HUES64 (cell line): ENCODE measurements at regions not wholly inside any gene's neighbourhood (a gene's known extent, or its start where the extent isn't known, plus 50 kb on each side); places are given as distances from the start of the nearest gene placed in this dataset.
A peak's percentile ranks its signal among the peaks of the same experiment; 100 is the strongest.
"Not testable (repeated sequence)": the region's sequence is repeated elsewhere in the genome, so short reads cannot be mapped to it uniquely, and the experiment has no call there.

Experiments used
- H3K27ac ChIP-seq: 2 replicates; pipeline ENCODE4 v1.7.0; 2013; ENCODE audit warnings: low read depth, low read length, inconsistent platforms
- H3K27me3 ChIP-seq: 2 replicates; pipeline ENCODE4 v1.6.1; 2013; ENCODE audit warnings: mild to moderate bottlenecking, low read length; ENCODE audit not compliant: insufficient read depth
- H3K36me3 ChIP-seq: 2 replicates; pipeline ENCODE4 v1.6.1; 2013; ENCODE audit warnings: mild to moderate bottlenecking, low read length; ENCODE audit not compliant: insufficient read depth
- H3K4me1 ChIP-seq: 2 replicates; pipeline ENCODE4 v1.6.1; 2013; ENCODE audit warnings: mild to moderate bottlenecking, low read length, moderate library complexity; ENCODE audit not compliant: insufficient read depth
- H3K4me3 ChIP-seq: 2 replicates; pipeline ENCODE4 v1.5.1; 2013; ENCODE audit warnings: mild to moderate bottlenecking, low read length, moderate library complexity
- H3K9ac ChIP-seq: 2 replicates; pipeline ENCODE4 v1.6.1; 2013; ENCODE audit warnings: mild to moderate bottlenecking, low read depth, low read length
- H3K9me3 ChIP-seq: 2 replicates; pipeline ENCODE4 v1.6.1; 2013; ENCODE audit warnings: low read depth, low read length; ENCODE audit not compliant: insufficient read depth
- WGBS: fragments of 150-250, 120-280 bp; methylation state at CpG from one replicate; pipeline ENCODE4 v1.1.7; 2013; ENCODE audit warnings: missing lambda C conversion rate; 5-methylcytosine and 5-hydroxymethylcytosine counted together

DNA sequence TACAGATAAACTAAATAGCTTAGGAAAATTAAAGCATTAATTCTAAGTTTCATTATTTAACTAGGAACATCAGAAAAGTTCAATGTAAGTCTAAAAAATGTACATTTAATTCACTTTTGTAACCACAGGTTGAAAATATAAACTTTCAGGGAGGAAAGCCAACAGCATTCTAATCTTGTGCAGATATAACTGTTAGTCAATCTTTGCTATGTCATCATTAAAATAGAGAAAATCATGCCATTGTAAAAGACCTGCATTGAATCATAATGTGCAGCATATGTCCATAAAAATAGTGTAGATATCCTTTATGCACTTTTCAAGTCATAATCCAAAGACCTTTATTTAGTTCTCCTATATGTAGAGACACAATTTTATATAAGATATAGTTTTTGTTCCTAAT is 207.3 kb downstream of the ALG10B start:
- H3K9ac ChIP-seq, result no peak overlapping the region
- H3K27ac ChIP-seq, result no peak overlapping the region
- H3K9me3 ChIP-seq, result no peaks in the 10 kb centered on the region
- no peaks in the 10 kb centered on the region for H3K4me1 ChIP-seq
- no peaks in the 10 kb centered on the region for H3K27me3 ChIP-seq
- no peaks in the 10 kb centered on the region for H3K36me3 ChIP-seq
- H3K4me3 ChIP-seq, result no peak overlapping the region

DNA sequence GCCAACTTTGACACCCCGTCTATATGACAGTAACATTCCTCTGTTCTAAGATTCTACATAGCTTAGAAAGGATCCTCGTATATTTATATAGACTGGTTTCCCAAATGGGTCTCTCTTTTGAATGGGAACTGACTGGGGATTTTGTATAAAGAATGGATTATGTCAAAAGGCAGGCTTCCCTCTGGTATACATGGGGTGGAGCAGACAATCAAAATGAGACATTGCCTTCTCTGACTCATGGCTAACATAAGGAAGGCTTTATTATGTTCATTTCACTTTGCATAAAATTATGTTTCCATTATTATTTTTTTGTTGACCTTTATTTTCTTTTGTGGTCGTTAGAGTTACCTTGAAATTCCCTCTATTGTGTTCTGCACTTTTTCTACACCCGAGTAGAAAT is 211.1 kb downstream of the ALG10B start:
- Histone ChIP-seq H3K9ac (no peak overlapping the region), H3K4me3 (no peak overlapping the region), H3K36me3 (no peaks in the 10 kb centered on the region), H3K27ac (no peak overlapping the region), H3K9me3 (no peaks in the 10 kb centered on the region), H3K4me1 (no peaks in the 10 kb centered on the region), H3K27me3 (no peaks in the 10 kb centered on the region)
- WGBS, result 86% methylated on average over 4 of the region's 4 CpGs

DNA sequence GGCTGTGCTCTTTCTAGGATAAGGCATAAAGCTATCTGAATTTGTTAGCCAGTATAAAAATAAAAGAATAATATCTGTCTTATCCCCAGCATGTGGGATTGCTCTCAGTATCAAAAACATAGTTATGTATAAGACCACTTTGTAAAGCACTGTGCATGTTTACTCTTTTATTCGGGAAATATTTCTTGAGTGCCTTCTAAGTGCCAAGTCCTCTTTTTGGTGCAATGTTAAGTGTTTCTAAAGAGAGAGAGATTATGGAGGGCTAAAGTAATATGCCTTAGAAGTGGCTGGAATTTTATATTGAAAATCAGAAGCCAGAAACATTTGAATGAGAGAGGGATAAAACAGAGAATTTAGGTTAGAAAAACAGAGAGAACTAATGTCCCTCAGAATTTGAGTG is 212.0 kb downstream of the ALG10B start:
- Histone ChIP-seq H3K4me1 (no peaks in the 10 kb centered on the region), H3K27ac (no peak overlapping the region), H3K9ac (no peak overlapping the region), H3K9me3 (no peaks in the 10 kb centered on the region), H3K4me3 (no peak overlapping the region), H3K36me3 (no peaks in the 10 kb centered on the region), H3K27me3 (no peaks in the 10 kb centered on the region)
- WGBS, result 92% methylated on average over 1 of the region's 1 CpG

DNA sequence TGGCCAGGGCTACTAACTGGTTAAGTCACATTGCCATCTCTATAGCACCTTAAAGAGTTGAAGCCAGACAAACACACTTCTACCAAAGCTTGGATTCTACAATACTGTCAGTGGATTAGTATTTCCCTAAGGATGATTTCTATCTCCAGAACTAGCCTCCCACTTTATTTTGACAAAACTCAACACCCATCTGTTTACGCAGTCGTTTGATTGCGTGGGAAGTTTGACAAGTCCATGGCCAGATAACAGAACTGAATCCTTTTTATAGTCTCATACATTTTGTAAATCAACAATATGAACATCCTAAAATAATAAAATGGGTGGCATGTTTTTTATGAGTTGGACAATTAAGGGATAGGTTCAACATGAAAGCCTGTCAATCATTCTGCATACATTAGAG is 212.7 kb downstream of the ALG10B start:
- H3K4me1 ChIP-seq, H3K27ac ChIP-seq, H3K4me3 ChIP-seq, H3K27me3 ChIP-seq, H3K9ac ChIP-seq, H3K36me3 ChIP-seq, H3K9me3 ChIP-seq: not testable (repeated sequence)
- WGBS, result 95% methylated on average over 3 of the region's 3 CpGs

GRCh38 chr12:38538319-38538718 is 221.7 kb downstream of the ALG10B start:
- H3K27ac ChIP-seq, result no peak overlapping the region
- no peak overlapping the region for H3K9ac ChIP-seq
- peaks cover 8% of the 10 kb centered on the region for H3K4me1 ChIP-seq
- no peaks in the 10 kb centered on the region for H3K36me3 ChIP-seq
- no peak overlapping the region for H3K4me3 ChIP-seq
- H3K27me3 ChIP-seq, result no peaks in the 10 kb centered on the region
- 69% methylated on average over 4 of the region's 4 CpGs for WGBS
- H3K9me3 ChIP-seq, result no peaks in the 10 kb centered on the region

DNA sequence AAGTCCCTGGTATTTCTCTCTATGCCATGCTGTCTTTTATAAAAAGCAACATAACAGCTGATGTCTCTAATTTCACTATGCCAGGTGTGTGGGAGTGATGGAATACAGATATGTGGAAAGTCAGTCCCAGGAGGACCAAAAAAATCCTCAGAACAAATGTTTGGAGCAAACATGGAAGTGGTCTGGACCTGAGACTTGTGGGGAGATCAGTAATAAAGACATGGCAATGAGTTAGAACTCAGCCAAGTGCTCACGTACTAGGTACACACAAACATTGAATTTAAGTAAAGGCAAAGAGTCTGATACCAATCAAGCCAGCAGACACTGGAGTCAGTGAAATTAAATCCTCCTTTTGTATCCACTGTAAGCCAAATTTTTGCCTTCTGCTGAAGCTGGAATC is 223.6 kb downstream of the ALG10B start:
- 90% methylated on average over 1 of the region's 1 CpG for WGBS
- Histone ChIP-seq H3K9me3 (no peaks in the 10 kb centered on the region), H3K4me3 (no peak overlapping the region), H3K27me3 (no peaks in the 10 kb centered on the region), H3K4me1 (peaks cover 25% of the 10 kb centered on the region), H3K9ac (no peak overlapping the region), H3K27ac (no peak overlapping the region), H3K36me3 (no peaks in the 10 kb centered on the region)

DNA sequence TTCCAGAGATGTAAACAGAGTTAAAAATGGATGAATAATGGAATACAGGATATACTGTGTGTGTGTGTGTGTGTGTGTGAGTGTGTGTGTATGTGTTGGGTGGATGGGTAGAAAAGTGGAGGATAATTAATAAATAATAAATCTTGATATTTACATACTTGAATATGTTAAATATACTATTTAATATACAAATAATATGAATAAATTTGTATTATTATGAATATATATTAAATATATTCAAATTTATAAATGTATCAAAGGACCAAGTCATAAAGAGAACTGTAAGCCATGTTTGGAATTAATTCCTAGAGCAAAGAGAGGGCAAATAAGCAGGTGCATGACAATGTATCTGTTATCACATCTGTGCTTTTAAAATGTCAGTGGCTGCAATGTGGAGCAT is 225.3 kb downstream of the ALG10B start:
- Histone ChIP-seq H3K9ac (no peak overlapping the region), H3K36me3 (no peaks in the 10 kb centered on the region), H3K27ac (no peak overlapping the region), H3K27me3 (no peaks in the 10 kb centered on the region), H3K9me3 (no peaks in the 10 kb centered on the region), H3K4me3 (no peak overlapping the region), H3K4me1 (peaks cover 25% of the 10 kb centered on the region)

- Histone ChIP-seq H3K36me3 (no peaks in the 10 kb centered on the region), H3K4me3 (no peak overlapping the region), H3K9ac (no peak overlapping the region), H3K9me3 (no peaks in the 10 kb centered on the region), H3K27me3 (no peaks in the 10 kb centered on the region), H3K4me1 (peaks cover 25% of the 10 kb centered on the region), H3K27ac (0 out of 2 replicates have a peak overlapping the region, but pooled peaks have one; percentile 25)
- WGBS, result 67% methylated on average over 1 of the region's 1 CpG
Measured at GRCh38 chr12:38543151-38543550, 226.6 kb downstream of the ALG10B start.

- no peak overlapping the region for H3K4me3 ChIP-seq
- peaks cover 25% of the 10 kb centered on the region for H3K4me1 ChIP-seq
- no peaks in the 10 kb centered on the region for H3K36me3 ChIP-seq
- WGBS, result 51% methylated on average over 5 of the region's 5 CpGs
- peak overlapping the region; percentile 55; the same call in 1 of the 2 replicates for H3K27ac ChIP-seq
- H3K9me3 ChIP-seq, result no peaks in the 10 kb centered on the region
- H3K27me3 ChIP-seq, result no peaks in the 10 kb centered on the region
- H3K9ac ChIP-seq, result 0 out of 2 replicates have a peak overlapping the region, but pooled peaks have one; percentile 18
Measured at GRCh38 chr12:38544330-38545066, 227.9 kb downstream of the ALG10B start.

- H3K27ac ChIP-seq, result no peak overlapping the region
- 100% methylated on average over 1 of the region's 1 CpG for WGBS
- H3K4me1 ChIP-seq, result peaks cover 24% of the 10 kb centered on the region
- H3K9me3 ChIP-seq, result no peaks in the 10 kb centered on the region
- no peaks in the 10 kb centered on the region for H3K27me3 ChIP-seq
- no peak overlapping the region for H3K9ac ChIP-seq
- no peaks in the 10 kb centered on the region for H3K36me3 ChIP-seq
- no peak overlapping the region for H3K4me3 ChIP-seq
Measured at GRCh38 chr12:38547586-38547985, 231.0 kb downstream of the ALG10B start.

GRCh38 chr12:38555620-38556591 is 239.3 kb downstream of the ALG10B start:
- H3K4me3 ChIP-seq, result no peak overlapping the region
- H3K9ac ChIP-seq, result no peak overlapping the region
- no peaks in the 10 kb centered on the region for H3K4me1 ChIP-seq
- H3K36me3 ChIP-seq, result no peaks in the 10 kb centered on the region
- no peaks in the 10 kb centered on the region for H3K27me3 ChIP-seq
- WGBS, result 80% methylated on average over 5 of the region's 5 CpGs
- no peaks in the 10 kb centered on the region for H3K9me3 ChIP-seq
- no peak overlapping the region for H3K27ac ChIP-seq
